HL-60 (cell line): ENCODE measurements at regions not wholly inside any gene's neighbourhood (a gene's known extent, or its start where the extent isn't known, plus 50 kb on each side); places are given as distances from the start of the nearest gene placed in this dataset.

Source experiments
- DNase-seq, 2 experiments: peaks; one replicate each; pipeline ENCODE4 v3.0.0-alpha.2; 2010 to 2020; ENCODE audit warnings: low read depth in 1 of 2, low spot score in 1 of 2
- H3K27ac ChIP-seq: fragments of 250-450 bp; sonication (Bioruptor Pico); replicated peaks from 2 replicates; pipeline ENCODE4 v1.5.1; 2020; ENCODE audit warnings: mild to moderate bottlenecking, moderate library complexity
- H3K27me3 ChIP-seq: fragments of 250-450 bp; sonication (Bioruptor Pico); 2 replicates; pipeline ENCODE4 v1.5.1; 2021; ENCODE audit warnings: mild to moderate bottlenecking, moderate library complexity; ENCODE audit not compliant: insufficient read depth, poor library complexity, severe bottlenecking
- H3K4me3 ChIP-seq: replicated peaks from 2 replicates; pipeline ENCODE4 v1.5.1; 2011; ENCODE audit warnings: mild to moderate bottlenecking, control low read depth, low read length; ENCODE audit not compliant: insufficient read depth
- CTCF ChIP-seq: IDR thresholded peaks from one replicate; pipeline ENCODE4 v1.5.1; 2011; ENCODE audit warnings: low read length, control low read depth, inconsistent platforms; ENCODE audit not compliant: insufficient read depth
- GABPA ChIP-seq: IDR thresholded peaks from 2 replicates; pipeline ENCODE4 v1.6.1; 2012; ENCODE audit warnings: low read depth
- POLR2AphosphoS5 ChIP-seq: IDR thresholded peaks from 2 replicates; pipeline ENCODE4 v1.6.1; 2012; ENCODE audit warnings: low read depth
- REST ChIP-seq: IDR thresholded peaks from 2 replicates; pipeline ENCODE4 v1.6.1; 2012; ENCODE audit warnings: low read depth; ENCODE audit not compliant: insufficient replicate concordance
- SPI1 ChIP-seq: IDR thresholded peaks from 2 replicates; pipeline ENCODE4 v1.6.1; 2012; ENCODE audit warnings: low read depth, mild to moderate bottlenecking, borderline replicate concordance

- Histone ChIP-seq H3K27me3 (no peaks in the 10 kb centered on the region), H3K4me3 (no peak overlapping the region), H3K27ac (no peak overlapping the region)
- DNase-seq, result no peak
- TF ChIP-seq GABPA (no peak), REST (no peak), POLR2AphosphoS5 (no peak), SPI1 (no peak), CTCF (no peak)
Observed at GRCh38 chr14:101045511-101045910, 142.0 kb upstream of the RTL1 start.

GRCh38 chr14:101046071-101046470 is 142.5 kb upstream of the RTL1 start:
- Histone ChIP-seq H3K27ac (no peak overlapping the region), H3K4me3 (no peak overlapping the region), H3K27me3 (no peaks in the 10 kb centered on the region)
- no peak for DNase-seq
- TF ChIP-seq POLR2AphosphoS5 (no peak), GABPA (no peak), CTCF (no peak), SPI1 (no peak), REST (no peak)

- H3K4me3 ChIP-seq, result no peak overlapping the region
- DNase-seq, result no peak
- no peak overlapping the region for H3K27ac ChIP-seq
- no peak for TF ChIP-seq CTCF
- TF ChIP-seq SPI1, result no peak
- no peak for TF ChIP-seq REST
- TF ChIP-seq GABPA, result no peak
- no peak for TF ChIP-seq POLR2AphosphoS5
- no peaks in the 10 kb centered on the region for H3K27me3 ChIP-seq
Observed at GRCh38 chr14:101047326-101047725, 143.8 kb upstream of the RTL1 start.
